GM12873 (cell line): ENCODE measurements at regions not wholly inside any gene's neighbourhood (a gene's known extent, or its start where the extent isn't known, plus 50 kb on each side); places are given as distances from the start of the nearest gene placed in this dataset.

Source experiments
- CTCF ChIP-seq: IDR thresholded peaks from 2 replicates; pipeline ENCODE4 v1.5.1; 2012; ENCODE audit warnings: low read depth, mild to moderate bottlenecking, moderate library complexity, low read length, control low read depth; ENCODE audit not compliant: insufficient read depth; ENCODE audit errors: missing control alignments

- no peak for TF ChIP-seq CTCF
Observed at GRCh38 chr6:131451321-131452144, 121.5 kb upstream of the ARG1 start.

GRCh38 chr6:131453803-131454202 lies 119.2 kb upstream of the ARG1 start:
- no peak for TF ChIP-seq CTCF

- TF ChIP-seq CTCF: no peak
Observed at GRCh38 chr6:131456565-131456964, 116.5 kb upstream of the ARG1 start.

DNA sequence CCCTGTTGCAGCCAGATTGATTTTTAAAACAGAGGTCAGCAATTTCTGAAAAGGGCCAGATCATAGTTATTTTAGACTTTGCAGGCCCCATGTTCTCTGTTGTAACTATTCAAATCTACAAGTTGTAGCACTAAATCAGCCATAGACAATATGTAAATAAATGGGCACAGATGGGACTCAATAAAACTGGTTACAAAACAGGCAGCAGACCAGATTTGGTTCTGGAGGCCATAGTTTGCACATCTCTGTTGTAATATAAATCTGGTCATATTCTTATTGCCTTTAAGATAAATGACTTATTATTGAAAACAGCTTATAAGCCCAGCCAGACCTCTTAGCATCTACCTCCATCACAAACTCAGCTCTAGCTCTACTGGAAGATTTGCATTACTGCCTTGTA lies 114.0 kb upstream of the ARG1 start:
- TF ChIP-seq CTCF: no peak

DNA sequence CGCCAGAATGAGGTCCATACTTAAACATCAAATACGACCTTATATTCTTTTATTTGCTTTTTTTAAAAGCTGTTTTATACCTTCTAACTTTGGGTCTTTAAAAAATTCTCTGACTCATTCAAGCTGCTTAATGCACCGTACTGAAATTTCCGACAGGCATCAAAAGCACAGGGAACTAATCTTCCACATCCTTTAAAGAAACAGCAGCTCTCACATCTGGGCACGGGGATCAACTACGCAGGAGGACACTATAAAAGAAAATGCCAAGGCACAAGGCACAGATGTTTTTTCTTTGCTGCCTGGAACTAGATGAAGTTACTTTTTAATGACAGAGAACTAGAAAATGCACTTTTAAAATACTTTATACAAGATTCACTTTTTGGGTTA lies 112.4 kb upstream of the ARG1 start:
- no peak for TF ChIP-seq CTCF

GRCh38 chr6:131469130-131469529 lies 103.9 kb upstream of the ARG1 start:
- TF ChIP-seq CTCF: no peak

DNA sequence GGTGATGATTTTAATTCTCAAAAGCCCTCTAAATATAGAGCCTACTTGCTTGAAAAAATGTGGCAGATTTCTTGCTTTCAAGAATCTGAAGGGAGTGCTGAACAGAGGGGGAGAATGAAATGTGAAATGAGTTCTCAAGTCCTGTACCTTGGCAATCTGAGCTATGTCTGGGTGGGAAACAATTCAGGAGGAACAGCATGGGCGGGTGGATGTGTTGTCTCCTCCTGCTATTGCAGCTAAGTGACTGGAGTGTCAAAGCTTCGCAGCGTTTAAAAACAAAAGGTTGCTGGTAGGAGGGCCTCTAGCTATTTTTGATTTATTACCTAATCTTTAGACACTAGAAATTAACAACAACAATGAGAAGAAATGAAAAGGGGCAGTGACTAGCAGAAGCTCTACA lies 102.5 kb upstream of the ARG1 start:
- TF ChIP-seq CTCF: no peak
